ENCODE measurements at regions not wholly inside any gene's neighbourhood (a gene's known extent, or its start where the extent isn't known, plus 50 kb on each side); places are given as distances from the start of the nearest gene placed in this dataset.
"Not testable (repeated sequence)": the region's sequence is repeated elsewhere in the genome, so short reads cannot be mapped to it uniquely, and the experiment has no call there.

DNA sequence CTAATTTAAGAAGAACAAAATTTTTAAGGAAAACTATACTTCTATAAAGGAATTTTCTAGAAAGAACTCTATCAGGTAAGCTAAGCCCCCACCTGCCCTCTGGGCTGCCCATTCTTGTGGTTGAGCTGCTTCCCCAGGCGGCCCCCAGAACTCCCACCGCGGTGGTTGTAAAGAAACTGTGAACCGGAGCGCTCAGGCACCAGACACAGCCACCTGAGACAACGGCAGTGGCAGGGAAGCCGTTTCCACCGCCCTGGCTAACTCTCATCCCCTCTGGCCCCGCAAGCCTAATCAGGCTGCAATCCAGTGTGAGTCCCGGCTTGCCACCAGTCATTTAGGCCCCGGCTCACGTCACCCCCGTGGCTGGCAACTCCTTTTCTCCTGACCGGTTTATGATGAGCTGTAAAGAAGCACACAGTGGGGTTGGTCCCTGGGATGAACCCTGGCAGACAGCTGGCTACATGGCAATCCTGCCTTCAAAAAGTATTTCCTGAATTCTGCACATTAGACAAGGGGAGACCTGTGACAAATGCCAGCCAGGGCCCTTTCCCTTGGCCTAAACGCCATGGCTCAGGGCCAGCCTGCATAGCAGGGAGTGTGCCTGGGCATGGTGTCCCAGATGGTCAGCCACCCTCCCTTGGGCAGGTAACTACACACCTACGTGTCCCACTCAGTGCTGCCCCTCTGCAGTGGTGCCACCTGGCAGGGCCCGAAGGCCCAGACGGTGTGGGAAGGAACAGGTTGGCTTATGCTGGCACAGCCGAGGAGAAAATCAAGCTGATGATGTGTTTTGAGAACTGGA lies 63.8 kb upstream of the GPR31 start:
- Histone ChIP-seq H3K9me3 (ENCODE audit: low read depth, low read length, poor library complexity, severe bottlenecking) (no peaks in the 10 kb centered on the region), H3K27ac (ENCODE audit: low read depth, low read length, poor library complexity, severe bottlenecking) (no peak overlapping the region), H3K4me3 (ENCODE audit: low read depth, low read length, poor library complexity, severe bottlenecking) (no peak overlapping the region), H3K27me3 (replicated peaks; ENCODE audit: insufficient read depth, low read depth, low read length, poor library complexity) (no peaks in the 10 kb centered on the region), H3K36me3 (ENCODE audit: insufficient read depth, low read length, poor library complexity, severe bottlenecking) (no peaks in the 10 kb centered on the region), H3K4me1 (ENCODE audit: insufficient read depth, low read length, poor library complexity, severe bottlenecking) (no peaks in the 10 kb centered on the region)
- POLR2A ChIA-PET (ENCODE audit: low non-redundant PET) = no interaction called here
- CTCF ChIA-PET = interaction anchor here (0.6 kb wide), 1 partner anchor 594 kb away, joined by 8 read pairs; no protein-coding TSS in a partner anchor
- no peak for DNase-seq (ENCODE audit: low spot score)
- intact Hi-C loops (cut with micrococcal nuclease; ENCODE audit: unreplicated experiment) = loop anchor here (2.0 to 10.0 kb wide), 2 partner anchors 63 to 673 kb away; no protein-coding TSS in a partner anchor
- TF ChIP-seq EZH2 (IDR thresholded peaks at IDR 0.05; ENCODE audit: borderline replicate concordance, low read depth, low read length, poor library complexity, severe bottlenecking) = no peak
- TF ChIP-seq, protein P1, sequence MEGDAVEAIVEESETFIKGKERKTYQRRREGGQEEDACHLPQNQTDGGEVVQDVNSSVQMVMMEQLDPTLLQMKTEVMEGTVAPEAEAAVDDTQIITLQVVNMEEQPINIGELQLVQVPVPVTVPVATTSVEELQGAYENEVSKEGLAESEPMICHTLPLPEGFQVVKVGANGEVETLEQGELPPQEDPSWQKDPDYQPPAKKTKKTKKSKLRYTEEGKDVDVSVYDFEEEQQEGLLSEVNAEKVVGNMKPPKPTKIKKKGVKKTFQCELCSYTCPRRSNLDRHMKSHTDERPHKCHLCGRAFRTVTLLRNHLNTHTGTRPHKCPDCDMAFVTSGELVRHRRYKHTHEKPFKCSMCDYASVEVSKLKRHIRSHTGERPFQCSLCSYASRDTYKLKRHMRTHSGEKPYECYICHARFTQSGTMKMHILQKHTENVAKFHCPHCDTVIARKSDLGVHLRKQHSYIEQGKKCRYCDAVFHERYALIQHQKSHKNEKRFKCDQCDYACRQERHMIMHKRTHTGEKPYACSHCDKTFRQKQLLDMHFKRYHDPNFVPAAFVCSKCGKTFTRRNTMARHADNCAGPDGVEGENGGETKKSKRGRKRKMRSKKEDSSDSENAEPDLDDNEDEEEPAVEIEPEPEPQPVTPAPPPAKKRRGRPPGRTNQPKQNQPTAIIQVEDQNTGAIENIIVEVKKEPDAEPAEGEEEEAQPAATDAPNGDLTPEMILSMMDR (conservative IDR thresholded peaks at IDR 0.05; ENCODE audit: low read depth, low read length) = no peak
- no TSS peak for BruUV-seq (replicated peaks)

DNA sequence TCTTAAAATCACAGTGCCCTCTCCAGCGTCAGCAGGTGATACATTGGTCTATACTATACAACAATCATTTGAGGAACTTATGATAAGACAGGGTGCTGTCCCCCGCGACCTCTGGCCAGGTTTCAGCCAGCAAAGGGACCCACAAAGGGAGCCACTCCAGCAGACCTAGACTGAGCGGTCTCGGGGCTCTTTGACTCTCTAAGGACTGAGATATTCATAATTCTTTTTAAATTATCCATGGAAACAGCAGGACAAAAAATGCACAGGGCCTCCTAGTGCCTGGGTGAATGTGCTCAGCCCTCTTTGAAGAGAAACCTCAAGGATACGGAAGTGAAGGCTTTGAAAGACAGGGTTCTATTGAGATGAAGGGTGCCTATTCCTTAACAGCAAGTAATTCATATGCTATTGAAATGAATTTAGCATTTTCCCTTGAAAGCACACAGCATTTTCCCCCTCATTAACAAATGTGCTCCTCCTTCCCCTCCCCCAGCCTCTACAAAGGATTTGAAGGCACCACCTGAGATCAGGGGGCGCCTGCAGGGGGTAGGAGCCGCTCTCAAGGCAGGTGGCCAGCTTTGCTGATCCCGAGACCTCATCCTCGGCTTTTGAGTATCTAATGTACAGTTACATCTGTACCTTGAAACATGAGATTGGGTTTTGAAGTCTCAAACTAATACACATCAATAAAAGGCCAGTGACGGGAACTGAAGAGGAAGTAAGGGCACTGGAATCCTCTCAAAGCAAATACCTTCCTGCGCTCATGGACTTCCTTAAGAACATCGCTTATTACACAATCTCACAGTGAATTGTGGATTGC lies 65.3 kb upstream of the UNC93A start:
- H3K27me3 ChIP-seq (replicated peaks; ENCODE audit: insufficient read depth, low read depth, low read length, poor library complexity); BruUV-seq (replicated peaks); H3K36me3 ChIP-seq (ENCODE audit: insufficient read depth, low read length, poor library complexity, severe bottlenecking); POLR2A ChIA-PET (ENCODE audit: low non-redundant PET); DNase-seq (ENCODE audit: low spot score); H3K4me1 ChIP-seq (ENCODE audit: insufficient read depth, low read length, poor library complexity, severe bottlenecking); H3K9me3 ChIP-seq (ENCODE audit: low read depth, low read length, poor library complexity, severe bottlenecking); H3K27ac ChIP-seq (ENCODE audit: low read depth, low read length, poor library complexity, severe bottlenecking); H3K4me3 ChIP-seq (ENCODE audit: low read depth, low read length, poor library complexity, severe bottlenecking): not testable (repeated sequence)
- intact Hi-C loops (cut with micrococcal nuclease; ENCODE audit: unreplicated experiment) = loop anchor here (10.0 kb wide), 1 partner anchor 669 kb away; no protein-coding TSS in a partner anchor
- CTCF ChIA-PET = interaction anchor here (0.5 kb wide), 1 partner anchor 125 kb away, joined by 3 read pairs; no protein-coding TSS in a partner anchor

DNA sequence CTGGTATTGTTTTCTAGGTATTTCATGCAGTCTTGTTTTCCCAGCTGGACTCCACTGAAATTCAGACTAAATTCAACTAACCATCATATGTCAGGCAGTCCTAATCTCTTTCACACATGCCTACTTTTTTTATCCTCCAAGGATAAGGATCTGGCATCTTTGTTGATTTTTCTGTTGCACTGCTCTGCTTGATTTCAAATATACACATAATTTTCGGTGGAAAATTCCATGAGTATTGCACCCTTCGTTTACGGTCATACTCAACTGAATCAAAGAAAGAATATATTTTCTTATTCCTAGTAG lies 64.8 kb upstream of the UNC93A start:
- no peak for DNase-seq (ENCODE audit: low spot score)
- no TSS peak for BruUV-seq (replicated peaks)
- ChIA-PET POLR2A (ENCODE audit: low non-redundant PET) (no interaction called here), CTCF (no interaction called here)
- no peaks in the 10 kb centered on the region for H3K4me1 ChIP-seq (ENCODE audit: insufficient read depth, low read length, poor library complexity, severe bottlenecking)
- H3K4me3 ChIP-seq (ENCODE audit: low read depth, low read length, poor library complexity, severe bottlenecking) = no peak overlapping the region
- no peak overlapping the region for H3K27ac ChIP-seq (ENCODE audit: low read depth, low read length, poor library complexity, severe bottlenecking)
- H3K36me3 ChIP-seq (ENCODE audit: insufficient read depth, low read length, poor library complexity, severe bottlenecking) = no peaks in the 10 kb centered on the region
- no peaks in the 10 kb centered on the region for H3K9me3 ChIP-seq (ENCODE audit: low read depth, low read length, poor library complexity, severe bottlenecking)
- TF ChIP-seq, protein P1 (conservative IDR thresholded peaks at IDR 0.05; ENCODE audit: low read depth, low read length) = no peak
- TF ChIP-seq EZH2 (IDR thresholded peaks at IDR 0.05; ENCODE audit: borderline replicate concordance, low read depth, low read length, poor library complexity, severe bottlenecking) = no peak
- no peaks in the 10 kb centered on the region for H3K27me3 ChIP-seq (replicated peaks; ENCODE audit: insufficient read depth, low read depth, low read length, poor library complexity)
- intact Hi-C loops (cut with micrococcal nuclease; ENCODE audit: unreplicated experiment) = loop anchor here (10.0 kb wide), 1 partner anchor 668 kb away; no protein-coding TSS in a partner anchor
